K562 (cell line): ENCODE measurements at regions not wholly inside any gene's neighbourhood (a gene's known extent, or its start where the extent isn't known, plus 50 kb on each side); places are given as distances from the start of the nearest gene placed in this dataset.

Source experiments
- ATAC-seq: fragments of 200-7000 bp; cut with Tn5 transposase; 3 replicates; pipeline ENCODE4 v1.9.1; 2020; ENCODE audit warnings: moderate library complexity
- BruUV-seq: library from RNA; stranded (reverse); fragments of 400-500 nt; replicated peaks from 2 replicates; lab custom pipeline; 2021; lab: Mats Ljungman, UMichigan
- CTCF ChIA-PET: fragments of 300-600 bp; formaldehyde crosslinking; extraction: SDS; loops from one replicate; lab custom pipeline; 2021; ENCODE audit warnings: low intra/inter-chr PET ratio; lab: Yijun Ruan, JAX
- POLR2A ChIA-PET: fragments of 300-600, 350-650 bp; sonication (Branson Sonifier 250); formaldehyde crosslinking; extraction: SDS; loops from one replicate; lab custom pipeline; 2021; ENCODE audit warnings: antibody characterized with exemption, inconsistent platforms; lab: Yijun Ruan, JAX
- DNase-seq, 4 experiments: peaks; one replicate each; pipeline versions ENCODE4 v3.0.0 to v3.0.0-alpha.2; 2011 to 2018; ENCODE audit warnings: low spot score in 3 of 4, mixed read lengths in 3 of 4; ENCODE audit errors: extremely low read depth in 1 of 4
- FAIRE-seq: peaks from 2 replicates; lab custom pipeline; 2011; peaks lifted over from hg19 to GRCh38; lab: Jason Lieb, UNC
- H2AFZ ChIP-seq: 2 replicates; pipeline ENCODE4 v1.6.0; 2011; ENCODE audit warnings: low read depth, low read length, control low read depth, inconsistent platforms
- H3K27ac ChIP-seq: fragments of 200-600 bp; 3 replicates; pipeline ENCODE4 v1.8.0; 2011; ENCODE audit warnings: low read depth, mild to moderate bottlenecking, control low read depth, inconsistent platforms, low read length, moderate library complexity, mixed read lengths; ENCODE audit errors: extremely low read depth
- H3K27me3 ChIP-seq, 2 experiments: fragments of 300-600 bp in 1 of 2; 2 replicates in 1 of 2; 3 replicates in 1 of 2; pipeline versions ENCODE4 v1.6.0 to v1.8.0; 2011; ENCODE audit warnings: inconsistent platforms in 2 of 2, low read length in 2 of 2, mild to moderate bottlenecking in 1 of 2, mixed read lengths in 1 of 2, moderate library complexity in 1 of 2; ENCODE audit not compliant: control insufficient read depth in 2 of 2, insufficient read depth in 2 of 2
- H3K36me3 ChIP-seq: fragments of 300-600 bp; 3 replicates; pipeline ENCODE4 v1.8.0; 2011; ENCODE audit warnings: mild to moderate bottlenecking, low read length, inconsistent platforms; ENCODE audit not compliant: control insufficient read depth, insufficient read depth
- H3K4me1 ChIP-seq, 2 experiments: fragments of 200-600 bp in 1 of 2; replicated peaks in 1 of 2; 2 replicates in 1 of 2; 3 replicates in 1 of 2; pipeline versions ENCODE4 v1.5.1 to v1.8.0; 2011; ENCODE audit warnings: inconsistent platforms in 2 of 2, low read length in 2 of 2, mild to moderate bottlenecking in 1 of 2, mixed read lengths in 1 of 2, moderate library complexity in 1 of 2; ENCODE audit not compliant: control insufficient read depth in 2 of 2, insufficient read depth in 2 of 2
- H3K4me2 ChIP-seq: 2 replicates; pipeline ENCODE4 v1.6.1; 2011; ENCODE audit warnings: low read length, control low read depth, inconsistent platforms, mixed read lengths; ENCODE audit not compliant: insufficient read depth
- H3K4me3 ChIP-seq: fragments of 200-600 bp; sonication (generic), shearing (Covaris generic); 2 replicates; pipeline ENCODE4 v1.5.1; 2016; ENCODE audit warnings: control low read depth, inconsistent platforms
- H3K79me2 ChIP-seq: fragments of 200-600 bp; 3 replicates; pipeline ENCODE4 v1.8.0; 2011; ENCODE audit warnings: low read length, inconsistent platforms; ENCODE audit not compliant: control insufficient read depth, insufficient read depth
- H3K9ac ChIP-seq, 2 experiments: 2 replicates each; pipeline versions ENCODE4 v1.6.0 to v1.6.1; 2011; ENCODE audit warnings: low read depth in 2 of 2, low read length in 2 of 2, control low read depth in 1 of 2, inconsistent platforms in 1 of 2, mild to moderate bottlenecking in 1 of 2, mixed read lengths in 1 of 2; ENCODE audit not compliant: insufficient read depth in 1 of 2
- H3K9me1 ChIP-seq: one replicate; pipeline ENCODE4 v1.6.0; 2011; ENCODE audit warnings: inconsistent platforms, mild to moderate bottlenecking, low read length, moderate library complexity; ENCODE audit not compliant: control insufficient read depth, insufficient read depth
- H3K9me3 ChIP-seq: replicated peaks from 2 replicates; pipeline ENCODE4 v1.5.1; 2011; ENCODE audit warnings: low read depth, low read length, inconsistent platforms; ENCODE audit not compliant: control insufficient read depth, insufficient read depth
- H4K20me1 ChIP-seq: replicated peaks from 2 replicates; pipeline ENCODE4 v1.6.1; 2011; ENCODE audit warnings: low read length, inconsistent platforms, mixed read lengths; ENCODE audit not compliant: control insufficient read depth, insufficient read depth
- BCL6 ChIP-seq: fragments of 250-450 bp; sonication (Bioruptor Pico); IDR thresholded peaks from 2 replicates; pipeline ENCODE4 v1.4.0; 2020
- KLF1 ChIP-seq: fragments of 450-650 bp; IDR thresholded peaks from 2 replicates; pipeline ENCODE4 v1.6.1; 2016; ENCODE audit warnings: missing genetic modification characterization, missing compliant biosample characterization
- NR2C2 ChIP-seq, 2 experiments: fragments of 200-800 bp in 1 of 2; sonication (Bioruptor generic) in 1 of 2; sonication (generic) in 1 of 2; formaldehyde crosslinking in 1 of 2; IDR thresholded peaks; 2 replicates each; pipeline versions ENCODE4 v1.6.1 to v1.8.0; 2016 to 2022; ENCODE audit warnings: mild to moderate bottlenecking in 1 of 2, missing compliant biosample characterization in 1 of 2, missing genetic modification characterization in 1 of 2, missing genetic modification reagents in 1 of 2
- TAF1 ChIP-seq: IDR thresholded peaks from 2 replicates; pipeline ENCODE4 v1.6.1; 2011; ENCODE audit warnings: mild to moderate bottlenecking, low read length, moderate library complexity; ENCODE audit not compliant: insufficient read depth, control insufficient read depth, severe bottlenecking; ENCODE audit errors: extremely low read depth
- XRCC5 ChIP-seq: fragments of 200-400 bp; formaldehyde crosslinking; IDR thresholded peaks from 2 replicates; pipeline ENCODE4 v1.6.1; 2017; ENCODE audit warnings: low read depth, mild to moderate bottlenecking, low read length
- ZNF354B ChIP-seq: fragments of 250-450 bp; sonication (Bioruptor Pico); IDR thresholded peaks from 2 replicates; pipeline ENCODE4 v1.4.0; 2020
- WGBS: fragments of 100-300 bp; shearing (Covaris generic); methylation state at CpG from one replicate; pipeline ENCODE4 v1.1.6; 2016; ENCODE audit warnings: low coverage, mixed read lengths; ENCODE audit not compliant: insufficient coverage; ENCODE audit errors: missing lambda C conversion rate; 5-methylcytosine and 5-hydroxymethylcytosine counted together
- in situ Hi-C: fragments of 300-500 bp; cut with MboI; formaldehyde crosslinking; loops from 4 replicates; pipeline ENCODE4 v1.15.0; 2018; ENCODE audit warnings: inconsistent platforms, mixed read lengths
- intact Hi-C: fragments of 100-400 bp; cut with micrococcal nuclease; formaldehyde crosslinking; loops from 2 replicates; pipeline ENCODE4 v1.14.2; 2022
- TF ChIP-seq, protein P1 (sequence below): sonication (generic); formaldehyde crosslinking; IDR thresholded peaks from 2 replicates; pipeline ENCODE4 v1.8.0; 2022; ENCODE audit warnings: mild to moderate bottlenecking, low read depth, missing genetic modification reagents
- TF ChIP-seq, protein P2 (sequence below): fragments of 450-650 bp; IDR thresholded peaks from 2 replicates; pipeline ENCODE4 v1.6.1; 2014; ENCODE audit warnings: low read depth, mild to moderate bottlenecking, moderate library complexity, borderline replicate concordance
- TF ChIP-seq, protein P3 (sequence below): sonication (generic); IDR thresholded peaks from 2 replicates; pipeline ENCODE4 v1.6.1; 2016
- TF ChIP-seq, protein P4 (sequence below), 2 experiments: fragments of 450-650 bp in 1 of 2; sonication (generic) in 1 of 2; formaldehyde crosslinking in 1 of 2; IDR thresholded peaks in 1 of 2; conservative IDR thresholded peaks in 1 of 2; 2 replicates each; pipeline versions ENCODE4 v1.6.1 to v1.8.1; 2016 to 2023; ENCODE audit warnings: mild to moderate bottlenecking in 2 of 2, moderate library complexity in 2 of 2, inconsistent platforms in 1 of 2, missing genetic modification reagents in 1 of 2

DNA sequence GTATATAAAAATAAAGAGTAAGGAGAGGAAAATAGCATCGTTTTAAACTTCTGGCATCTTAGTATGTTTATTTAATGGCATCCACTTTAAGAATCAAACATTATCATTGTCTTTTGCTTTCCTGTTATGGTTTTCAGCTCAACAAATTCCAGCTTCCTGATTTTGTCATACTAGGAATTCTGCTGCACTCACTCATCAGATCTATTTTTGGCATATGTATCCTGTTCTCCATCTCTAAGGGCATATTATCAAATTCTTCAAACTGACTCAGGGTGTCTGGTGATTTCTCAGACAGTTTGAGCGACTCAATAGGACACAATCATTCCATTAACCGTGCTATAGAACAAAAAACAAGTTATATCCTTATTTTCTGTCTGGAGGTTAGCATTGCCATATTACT, 248.5 kb upstream of the DIAPH2 start (continued):
- TF ChIP-seq, protein P1, sequence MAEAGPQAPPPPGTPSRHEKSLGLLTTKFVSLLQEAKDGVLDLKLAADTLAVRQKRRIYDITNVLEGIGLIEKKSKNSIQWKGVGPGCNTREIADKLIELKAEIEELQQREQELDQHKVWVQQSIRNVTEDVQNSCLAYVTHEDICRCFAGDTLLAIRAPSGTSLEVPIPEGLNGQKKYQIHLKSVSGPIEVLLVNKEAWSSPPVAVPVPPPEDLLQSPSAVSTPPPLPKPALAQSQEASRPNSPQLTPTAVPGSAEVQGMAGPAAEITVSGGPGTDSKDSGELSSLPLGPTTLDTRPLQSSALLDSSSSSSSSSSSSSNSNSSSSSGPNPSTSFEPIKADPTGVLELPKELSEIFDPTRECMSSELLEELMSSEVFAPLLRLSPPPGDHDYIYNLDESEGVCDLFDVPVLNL (CRISPR knock-in tag) = no peak
- TF ChIP-seq, protein P2, sequence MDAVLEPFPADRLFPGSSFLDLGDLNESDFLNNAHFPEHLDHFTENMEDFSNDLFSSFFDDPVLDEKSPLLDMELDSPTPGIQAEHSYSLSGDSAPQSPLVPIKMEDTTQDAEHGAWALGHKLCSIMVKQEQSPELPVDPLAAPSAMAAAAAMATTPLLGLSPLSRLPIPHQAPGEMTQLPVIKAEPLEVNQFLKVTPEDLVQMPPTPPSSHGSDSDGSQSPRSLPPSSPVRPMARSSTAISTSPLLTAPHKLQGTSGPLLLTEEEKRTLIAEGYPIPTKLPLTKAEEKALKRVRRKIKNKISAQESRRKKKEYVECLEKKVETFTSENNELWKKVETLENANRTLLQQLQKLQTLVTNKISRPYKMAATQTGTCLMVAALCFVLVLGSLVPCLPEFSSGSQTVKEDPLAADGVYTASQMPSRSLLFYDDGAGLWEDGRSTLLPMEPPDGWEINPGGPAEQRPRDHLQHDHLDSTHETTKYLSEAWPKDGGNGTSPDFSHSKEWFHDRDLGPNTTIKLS = no peak
- TF ChIP-seq XRCC5 = no peak
- TF ChIP-seq, protein P3, sequence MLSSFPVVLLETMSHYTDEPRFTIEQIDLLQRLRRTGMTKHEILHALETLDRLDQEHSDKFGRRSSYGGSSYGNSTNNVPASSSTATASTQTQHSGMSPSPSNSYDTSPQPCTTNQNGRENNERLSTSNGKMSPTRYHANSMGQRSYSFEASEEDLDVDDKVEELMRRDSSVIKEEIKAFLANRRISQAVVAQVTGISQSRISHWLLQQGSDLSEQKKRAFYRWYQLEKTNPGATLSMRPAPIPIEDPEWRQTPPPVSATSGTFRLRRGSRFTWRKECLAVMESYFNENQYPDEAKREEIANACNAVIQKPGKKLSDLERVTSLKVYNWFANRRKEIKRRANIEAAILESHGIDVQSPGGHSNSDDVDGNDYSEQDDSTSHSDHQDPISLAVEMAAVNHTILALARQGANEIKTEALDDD = no peak
- no peak for TF ChIP-seq BCL6

DNA sequence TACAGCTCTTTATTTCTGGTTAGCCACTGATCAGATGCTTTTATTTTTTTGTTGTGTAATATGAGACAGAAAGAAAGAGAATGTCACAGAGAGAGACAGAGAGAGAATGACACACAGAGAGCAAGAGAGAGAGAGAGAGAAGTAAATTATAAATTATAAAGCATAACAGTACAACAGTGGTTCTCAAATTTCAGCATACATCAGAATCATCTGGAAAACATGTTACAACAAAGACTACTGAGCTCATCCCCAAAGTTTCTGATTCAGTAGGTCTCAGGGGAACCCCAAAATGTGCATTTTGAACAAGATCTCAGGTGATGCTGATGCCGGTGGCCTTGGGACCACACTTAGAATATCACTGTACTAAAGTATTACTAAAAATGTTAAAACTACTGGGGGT, 245.8 kb upstream of the DIAPH2 start:
- Histone ChIP-seq H3K9me1 (no peaks in the 10 kb centered on the region), H3K9ac (no peak overlapping the region), H2AFZ (no peak overlapping the region), H3K27me3 (no peaks in the 10 kb centered on the region), H3K4me3 (no peak overlapping the region), H3K27ac (no peak overlapping the region), H3K79me2 (no peaks in the 10 kb centered on the region), H3K4me2 (no peak overlapping the region), H4K20me1 (no peaks in the 10 kb centered on the region), H3K4me1 (no peaks in the 10 kb centered on the region), H3K36me3 (no peaks in the 10 kb centered on the region), H3K9me3 (no peaks in the 10 kb centered on the region)
- intact Hi-C loops (no loop called here), in situ Hi-C loops (no loop called here)
- ATAC-seq (no peak), DNase-seq (no peak), FAIRE-seq (no peak)
- no CpG with 5 or more reads among the region's 1 CpG for WGBS
- ChIA-PET CTCF (no interaction called here), POLR2A (no interaction called here)
- BruUV-seq = no TSS peak
- TF ChIP-seq, protein P4, sequence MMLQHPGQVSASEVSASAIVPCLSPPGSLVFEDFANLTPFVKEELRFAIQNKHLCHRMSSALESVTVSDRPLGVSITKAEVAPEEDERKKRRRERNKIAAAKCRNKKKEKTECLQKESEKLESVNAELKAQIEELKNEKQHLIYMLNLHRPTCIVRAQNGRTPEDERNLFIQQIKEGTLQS (IDR thresholded peaks at IDR 0.05) = no peak
- TF ChIP-seq, protein P4 (CRISPR knock-in tag; conservative IDR thresholded peaks at IDR 0.05) = no peak
- TF ChIP-seq ZNF354B (CRISPR knock-in tag) = no peak
- TF ChIP-seq NR2C2 (CRISPR knock-in tag; IDR thresholded peaks at IDR 0.05) = no peak
- no peak for TF ChIP-seq NR2C2 (tag; IDR thresholded peaks at IDR 0.05)
- TF ChIP-seq KLF1 (tag) = no peak
- TF ChIP-seq TAF1 = no peak
